HepG2 (cell line): ENCODE measurements at regions not wholly inside any gene's neighbourhood (a gene's known extent, or its start where the extent isn't known, plus 50 kb on each side); places are given as distances from the start of the nearest gene placed in this dataset.

Experiments used
- ATAC-seq: fragments of 200-7000 bp; cut with Tn5 transposase; 3 replicates; pipeline ENCODE4 v1.9.1; 2020; ENCODE audit warnings: mild to moderate bottlenecking, moderate library complexity
- BruUV-seq: library from RNA; stranded (reverse); fragments of 400-500 nt; replicated peaks from 2 replicates; lab custom pipeline; 2021; lab: Mats Ljungman, UMichigan
- CTCF ChIA-PET: fragments of 300-600 bp; formaldehyde crosslinking; extraction: SDS; loops from one replicate; lab custom pipeline; 2021; ENCODE audit warnings: low total read pairs, inconsistent platforms, low intra/inter-chr PET ratio; lab: Yijun Ruan, JAX
- POLR2A ChIA-PET: fragments of 350-600 bp; sonication (Branson Sonifier 250); formaldehyde crosslinking; loops from one replicate; lab custom pipeline; 2020; ENCODE audit warnings: antibody characterized with exemption, inconsistent platforms; lab: Yijun Ruan, JAX
- DNase-seq: peaks from one replicate; pipeline ENCODE4 v3.0.0-alpha.2; 2015; ENCODE audit warnings: low spot score
- FAIRE-seq: peaks from 3 replicates; lab custom pipeline; 2011; peaks lifted over from hg19 to GRCh38; lab: Jason Lieb, UNC
- H2AFZ ChIP-seq: one replicate; pipeline ENCODE4 v1.6.1; 2011; ENCODE audit warnings: low read length, inconsistent platforms
- H3K27ac ChIP-seq: fragments of 300-600 bp; 3 replicates; pipeline ENCODE4 v1.8.0; 2011; ENCODE audit warnings: mixed run types, mild to moderate bottlenecking, mixed read lengths, low read length, inconsistent platforms; ENCODE audit not compliant: insufficient read depth; ENCODE audit errors: extremely low read length
- H3K27me3 ChIP-seq, 2 experiments: fragments of 200-600 bp in 1 of 2; 2 replicates in 1 of 2; 3 replicates in 1 of 2; pipeline versions ENCODE4 v1.6.0 to v1.8.0; 2011; ENCODE audit warnings: low read length in 2 of 2, mild to moderate bottlenecking in 2 of 2, moderate library complexity in 2 of 2, inconsistent platforms in 1 of 2; ENCODE audit not compliant: insufficient read depth in 2 of 2, control insufficient read depth in 1 of 2
- H3K36me3 ChIP-seq, 2 experiments: fragments of 200-600 bp in 1 of 2; replicated peaks in 1 of 2; 2 replicates in 1 of 2; 3 replicates in 1 of 2; pipeline versions ENCODE4 v1.5.1 to v1.8.0; 2011; ENCODE audit warnings: low read length in 2 of 2, inconsistent platforms in 1 of 2; ENCODE audit not compliant: insufficient read depth in 2 of 2, control insufficient read depth in 1 of 2
- H3K4me1 ChIP-seq: 2 replicates; pipeline ENCODE4 v1.5.1; 2012; ENCODE audit warnings: low read length, inconsistent platforms; ENCODE audit not compliant: insufficient read depth
- H3K4me2 ChIP-seq: 2 replicates; pipeline ENCODE4 v1.6.0; 2011; ENCODE audit warnings: low read depth, low read length, inconsistent platforms
- H3K4me3 ChIP-seq, 3 experiments: fragments of 200-600 bp in 1 of 3; sonication (generic), shearing (Covaris generic) in 1 of 3; replicated peaks in 1 of 3; 2 replicates each; pipeline ENCODE4 v1.5.1; 2011 to 2016; ENCODE audit warnings: low read length in 3 of 3, inconsistent platforms in 2 of 3, low read depth in 2 of 3, mild to moderate bottlenecking in 2 of 3, control low read depth in 1 of 3, mixed read lengths in 1 of 3; ENCODE audit not compliant: insufficient read depth in 1 of 3
- H3K79me2 ChIP-seq: one replicate; pipeline ENCODE4 v1.6.1; 2011; ENCODE audit warnings: low read length, inconsistent platforms; ENCODE audit not compliant: insufficient read depth
- H3K9ac ChIP-seq: 2 replicates; pipeline ENCODE4 v1.6.0; 2011; ENCODE audit warnings: mild to moderate bottlenecking, low read depth, low read length, inconsistent platforms; ENCODE audit not compliant: insufficient read depth
- H3K9me3 ChIP-seq: 2 replicates; pipeline ENCODE4 v1.5.1; 2012; ENCODE audit warnings: mild to moderate bottlenecking, low read length
- H4K20me1 ChIP-seq: 2 replicates; pipeline ENCODE4 v1.6.0; 2011; ENCODE audit warnings: inconsistent platforms, mild to moderate bottlenecking, low read length, moderate library complexity; ENCODE audit not compliant: insufficient read depth
- BRD4 ChIP-seq: sonication (generic); formaldehyde crosslinking; IDR thresholded peaks from 2 replicates; pipeline ENCODE4 v1.4.0; 2020; ENCODE audit warnings: missing genetic modification reagents
- FOXM1 ChIP-seq: sonication (generic); formaldehyde crosslinking; IDR thresholded peaks from 2 replicates; pipeline ENCODE4 v1.5.0; 2020; ENCODE audit warnings: missing genetic modification reagents
- GPN1 ChIP-seq: sonication (generic); formaldehyde crosslinking; IDR thresholded peaks from 2 replicates; pipeline ENCODE4 v1.5.1; 2020; ENCODE audit warnings: missing genetic modification reagents, borderline replicate concordance
- TBX3 ChIP-seq: fragments of 450-650 bp; IDR thresholded peaks from 2 replicates; pipeline ENCODE4 v1.6.1; 2017; ENCODE audit warnings: antibody characterized with exemption, mild to moderate bottlenecking, inconsistent platforms, borderline replicate concordance
- ZNF30 ChIP-seq: sonication (generic); formaldehyde crosslinking; IDR thresholded peaks from 2 replicates; pipeline ENCODE4 v1.5.0; 2020; ENCODE audit warnings: mild to moderate bottlenecking, missing genetic modification reagents
- ZNF335 ChIP-seq: sonication (generic); formaldehyde crosslinking; IDR thresholded peaks from 2 replicates; pipeline ENCODE4 v1.4.0; 2020; ENCODE audit warnings: missing genetic modification reagents
- ZNF446 ChIP-seq: sonication (generic); formaldehyde crosslinking; IDR thresholded peaks from 2 replicates; pipeline ENCODE4 v1.5.0; 2020; ENCODE audit warnings: mild to moderate bottlenecking, missing genetic modification reagents
- WGBS: methylation state at CpG from one replicate; pipeline ENCODE4 v1.1.6; 2017; ENCODE audit warnings: low lambda C conversion rate; 5-methylcytosine and 5-hydroxymethylcytosine counted together
- in situ Hi-C: cut with HindIII; loops from 2 replicates; pipeline ENCODE4 v1.10.0; 2017; ENCODE audit warnings: low pct_unique_long_range_greater_than_20kb; ENCODE audit not compliant: extremely low pct_ligation_motif_present
- intact Hi-C: fragments of 100-400 bp; cut with micrococcal nuclease; formaldehyde crosslinking; loops from one replicate; pipeline ENCODE4 v1.10.0; 2022; ENCODE audit not compliant: unreplicated experiment
- TF ChIP-seq, protein P1 (sequence below): sonication (generic); formaldehyde crosslinking; IDR thresholded peaks from 2 replicates; pipeline ENCODE4 v1.5.0; 2020; ENCODE audit warnings: mild to moderate bottlenecking, missing genetic modification reagents
- TF ChIP-seq, protein P2 (sequence below), 2 experiments: fragments of 450-650 bp in 1 of 2; sonication (generic) in 1 of 2; formaldehyde crosslinking; IDR thresholded peaks; 2 replicates each; pipeline versions ENCODE4 v1.5.0 to v1.8.0; 2020 to 2022; ENCODE audit warnings: mild to moderate bottlenecking in 1 of 2, missing genetic modification reagents in 1 of 2

DNA sequence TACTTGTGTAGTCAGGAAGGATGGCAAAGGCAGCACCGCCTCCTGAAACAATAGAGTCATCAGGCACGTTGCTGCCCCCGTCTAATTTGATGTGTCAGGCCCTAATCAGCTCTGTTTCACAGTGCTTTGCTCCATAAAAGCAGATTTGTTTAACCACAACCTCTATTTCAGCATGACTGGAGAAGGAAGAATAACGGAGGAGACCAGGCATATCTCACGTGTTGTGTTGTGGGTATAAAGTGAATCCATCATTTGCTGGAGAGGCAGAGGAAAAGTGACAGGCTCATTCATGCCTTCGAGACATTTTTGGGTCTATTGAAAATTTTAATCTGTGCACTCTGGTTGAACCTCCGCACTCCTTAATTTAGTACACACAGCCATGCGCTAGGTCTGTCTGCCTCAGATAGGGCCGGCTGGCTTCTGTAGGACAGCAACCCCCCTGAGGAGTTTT is 940.4 kb upstream of the SLC10A2 start:
- Histone ChIP-seq H3K79me2 (no peaks in the 10 kb centered on the region), H4K20me1 (no peaks in the 10 kb centered on the region), H3K36me3 (no peaks in the 10 kb centered on the region), H3K27ac (no peak overlapping the region), H3K4me1 (no peaks in the 10 kb centered on the region), H2AFZ (no peak overlapping the region), H3K9me3 (peaks cover 20% of the 10 kb centered on the region), H3K9ac (no peak overlapping the region), H3K4me3 (no peak overlapping the region), H3K4me2 (no peak overlapping the region), H3K27me3 (no peaks in the 10 kb centered on the region)
- WGBS = 26% methylated on average over 9 of the region's 9 CpGs
- CTCF ChIA-PET = no interaction called here
- ATAC-seq = no peak
- POLR2A ChIA-PET = no interaction called here
- DNase-seq = no peak
- no TSS peak for BruUV-seq
- in situ Hi-C loops = no loop called here
- intact Hi-C loops = no loop called here
- TF ChIP-seq, protein P1, sequence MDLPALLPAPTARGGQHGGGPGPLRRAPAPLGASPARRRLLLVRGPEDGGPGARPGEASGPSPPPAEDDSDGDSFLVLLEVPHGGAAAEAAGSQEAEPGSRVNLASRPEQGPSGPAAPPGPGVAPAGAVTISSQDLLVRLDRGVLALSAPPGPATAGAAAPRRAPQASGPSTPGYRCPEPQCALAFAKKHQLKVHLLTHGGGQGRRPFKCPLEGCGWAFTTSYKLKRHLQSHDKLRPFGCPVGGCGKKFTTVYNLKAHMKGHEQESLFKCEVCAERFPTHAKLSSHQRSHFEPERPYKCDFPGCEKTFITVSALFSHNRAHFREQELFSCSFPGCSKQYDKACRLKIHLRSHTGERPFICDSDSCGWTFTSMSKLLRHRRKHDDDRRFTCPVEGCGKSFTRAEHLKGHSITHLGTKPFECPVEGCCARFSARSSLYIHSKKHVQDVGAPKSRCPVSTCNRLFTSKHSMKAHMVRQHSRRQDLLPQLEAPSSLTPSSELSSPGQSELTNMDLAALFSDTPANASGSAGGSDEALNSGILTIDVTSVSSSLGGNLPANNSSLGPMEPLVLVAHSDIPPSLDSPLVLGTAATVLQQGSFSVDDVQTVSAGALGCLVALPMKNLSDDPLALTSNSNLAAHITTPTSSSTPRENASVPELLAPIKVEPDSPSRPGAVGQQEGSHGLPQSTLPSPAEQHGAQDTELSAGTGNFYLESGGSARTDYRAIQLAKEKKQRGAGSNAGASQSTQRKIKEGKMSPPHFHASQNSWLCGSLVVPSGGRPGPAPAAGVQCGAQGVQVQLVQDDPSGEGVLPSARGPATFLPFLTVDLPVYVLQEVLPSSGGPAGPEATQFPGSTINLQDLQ = no peak
- TF ChIP-seq FOXM1 = no peak
- no peak for TF ChIP-seq GPN1 (CRISPR knock-in tag)
- no peak for TF ChIP-seq ZNF446
- no peak for TF ChIP-seq TBX3
- TF ChIP-seq ZNF30 (CRISPR knock-in tag) = no peak
- TF ChIP-seq BRD4 (CRISPR knock-in tag) = no peak
- TF ChIP-seq, protein P2, sequence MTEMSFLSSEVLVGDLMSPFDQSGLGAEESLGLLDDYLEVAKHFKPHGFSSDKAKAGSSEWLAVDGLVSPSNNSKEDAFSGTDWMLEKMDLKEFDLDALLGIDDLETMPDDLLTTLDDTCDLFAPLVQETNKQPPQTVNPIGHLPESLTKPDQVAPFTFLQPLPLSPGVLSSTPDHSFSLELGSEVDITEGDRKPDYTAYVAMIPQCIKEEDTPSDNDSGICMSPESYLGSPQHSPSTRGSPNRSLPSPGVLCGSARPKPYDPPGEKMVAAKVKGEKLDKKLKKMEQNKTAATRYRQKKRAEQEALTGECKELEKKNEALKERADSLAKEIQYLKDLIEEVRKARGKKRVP (CRISPR knock-in tag; IDR thresholded peaks at IDR 0.05) = no peak
- no peak for TF ChIP-seq ZNF335 (CRISPR knock-in tag)
- FAIRE-seq = no peak
